Osteoblast (primary cell): ENCODE measurements at regions not wholly inside any gene's neighbourhood (a gene's known extent, or its start where the extent isn't known, plus 50 kb on each side); places are given as distances from the start of the nearest gene placed in this dataset.
A peak's percentile ranks its signal among the peaks of the same experiment; 100 is the strongest.

ENCODE experiments used
- DNase-seq: peaks from one replicate; pipeline ENCODE4 v3.0.0; 2011; ENCODE audit warnings: low spot score, mixed read lengths; ENCODE audit not compliant: insufficient read length; ENCODE audit errors: missing footprints
- H2AFZ ChIP-seq: 2 replicates; pipeline ENCODE4 v1.6.0; 2011; ENCODE audit warnings: mild to moderate bottlenecking, low read length
- H3K27ac ChIP-seq: 2 replicates; pipeline ENCODE4 v1.5.1; 2011; ENCODE audit warnings: mild to moderate bottlenecking, low read depth, low read length, moderate library complexity
- H3K27me3 ChIP-seq: 2 replicates; pipeline ENCODE4 v1.6.0; 2012; ENCODE audit warnings: mild to moderate bottlenecking, control low read depth, inconsistent platforms, low read length, moderate library complexity; ENCODE audit not compliant: insufficient read depth
- H3K36me3 ChIP-seq: 2 replicates; pipeline ENCODE4 v1.5.1; 2011; ENCODE audit warnings: mild to moderate bottlenecking, low read length, control low read depth, moderate library complexity; ENCODE audit not compliant: insufficient read depth
- H3K4me1 ChIP-seq: 2 replicates; pipeline ENCODE4 v1.5.1; 2011; ENCODE audit warnings: mild to moderate bottlenecking, low read length, control low read depth, moderate library complexity; ENCODE audit not compliant: insufficient read depth
- H3K4me2 ChIP-seq: 2 replicates; pipeline ENCODE4 v1.6.0; 2011; ENCODE audit warnings: mild to moderate bottlenecking, low read length; ENCODE audit not compliant: insufficient read depth
- H3K4me3 ChIP-seq: fragments of 200-600 bp; sonication (generic); 3 replicates; pipeline ENCODE4 v1.5.1; 2012; ENCODE audit warnings: mild to moderate bottlenecking, low read length, inconsistent platforms; ENCODE audit not compliant: insufficient read depth
- H3K79me2 ChIP-seq: 2 replicates; pipeline ENCODE4 v1.6.0; 2012; ENCODE audit warnings: mild to moderate bottlenecking, low read length, control low read depth, inconsistent platforms; ENCODE audit not compliant: insufficient read depth
- H3K9me3 ChIP-seq: 2 replicates; pipeline ENCODE4 v1.5.1; 2011; ENCODE audit warnings: low read depth, low read length, control low read depth
- H4K20me1 ChIP-seq: 2 replicates; pipeline ENCODE4 v1.6.0; 2012; ENCODE audit warnings: mild to moderate bottlenecking, low read length, control low read depth; ENCODE audit not compliant: insufficient read depth
- CTCF ChIP-seq: IDR thresholded peaks from 2 replicates; pipeline ENCODE4 v1.5.1; 2011; ENCODE audit warnings: mild to moderate bottlenecking, low read depth, low read length, moderate library complexity; ENCODE audit errors: extremely low read depth

GRCh38 chr2:173652767-173653431, 298.2 kb downstream of the CDCA7 start:
- H2AFZ ChIP-seq: peak overlapping the region; percentile 46
- no peaks in the 10 kb centered on the region for H3K79me2 ChIP-seq
- H3K4me2 ChIP-seq: peak overlapping the region; percentile 67
- peak overlapping the region; percentile 94 for H3K27ac ChIP-seq
- no peaks in the 10 kb centered on the region for H3K27me3 ChIP-seq
- no peak for TF ChIP-seq CTCF
- peak overlapping the region; percentile 40 for H3K4me3 ChIP-seq
- H3K4me1 ChIP-seq: peaks cover 18% of the 10 kb centered on the region
- peak; percentile 85 for DNase-seq
- no peaks in the 10 kb centered on the region for H3K36me3 ChIP-seq
- no peaks in the 10 kb centered on the region for H3K9me3 ChIP-seq
- H4K20me1 ChIP-seq: no peaks in the 10 kb centered on the region

- H3K4me1 ChIP-seq: peaks cover 23% of the 10 kb centered on the region
- peak overlapping the region; percentile 94 for H3K27ac ChIP-seq
- H2AFZ ChIP-seq: no peak overlapping the region
- H3K79me2 ChIP-seq: no peaks in the 10 kb centered on the region
- no peak for DNase-seq
- no peaks in the 10 kb centered on the region for H3K36me3 ChIP-seq
- no peak overlapping the region for H3K4me2 ChIP-seq
- no peak for TF ChIP-seq CTCF
- H3K9me3 ChIP-seq: no peaks in the 10 kb centered on the region
- no peaks in the 10 kb centered on the region for H3K27me3 ChIP-seq
- no peak overlapping the region for H3K4me3 ChIP-seq
- H4K20me1 ChIP-seq: no peaks in the 10 kb centered on the region
Measured at GRCh38 chr2:173653432-173653805, 298.7 kb downstream of the CDCA7 start.

- Histone ChIP-seq H3K79me2 (no peaks in the 10 kb centered on the region), H3K9me3 (no peaks in the 10 kb centered on the region), H3K27ac (no peak overlapping the region), H3K36me3 (no peaks in the 10 kb centered on the region), H3K27me3 (no peaks in the 10 kb centered on the region), H3K4me2 (no peak overlapping the region), H2AFZ (no peak overlapping the region), H3K4me3 (no peak overlapping the region), H3K4me1 (peaks cover 32% of the 10 kb centered on the region), H4K20me1 (no peaks in the 10 kb centered on the region)
- no peak for DNase-seq
- TF ChIP-seq CTCF: no peak
Measured at GRCh38 chr2:173654161-173654895, 299.7 kb downstream of the CDCA7 start.

GRCh38 chr2:173654896-173655265, 300.2 kb downstream of the CDCA7 start:
- Histone ChIP-seq H3K36me3 (no peaks in the 10 kb centered on the region), H4K20me1 (no peaks in the 10 kb centered on the region), H3K9me3 (no peaks in the 10 kb centered on the region), H3K79me2 (no peaks in the 10 kb centered on the region), H2AFZ (no peak overlapping the region), H3K27ac (no peak overlapping the region), H3K4me1 (peaks cover 32% of the 10 kb centered on the region), H3K4me2 (no peak overlapping the region), H3K4me3 (no peak overlapping the region), H3K27me3 (no peaks in the 10 kb centered on the region)
- DNase-seq: no peak
- TF ChIP-seq CTCF: no peak
